ENCODE measurements at regions not wholly inside any gene's neighbourhood (a gene's known extent, or its start where the extent isn't known, plus 50 kb on each side); places are given as distances from the start of the nearest gene placed in this dataset.

DNA sequence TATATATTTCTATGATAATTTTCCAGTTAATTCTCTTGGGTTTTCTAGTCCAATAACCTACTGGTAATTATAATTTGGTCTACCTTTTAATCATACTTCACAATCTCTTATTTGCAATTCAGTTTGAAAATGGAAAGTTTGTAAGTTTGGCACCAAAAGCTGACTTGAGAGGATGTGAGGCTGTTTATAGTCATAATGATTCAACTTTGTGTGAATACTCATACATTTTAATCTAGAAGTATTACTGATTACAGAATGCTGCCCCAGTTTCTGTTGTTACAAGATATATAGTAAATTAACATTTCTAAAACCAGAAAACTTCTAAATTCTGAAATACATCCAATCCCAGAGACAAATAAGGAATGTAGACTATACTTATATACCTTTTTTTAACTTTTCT, 158.2 kb downstream of the SLC38A4 start:
- H3K9me2 ChIP-seq = no peaks in the 10 kb centered on the region
- no peak overlapping the region for H3K4me2 ChIP-seq
- H3K27me3 ChIP-seq (ENCODE audit: insufficient read depth) = no peaks in the 10 kb centered on the region
- H3K27ac ChIP-seq (ENCODE audit: low read depth in 2 of 2, low read length in 1 of 2) = 0 out of 4 replicates have a peak overlapping the region, but pooled peaks of 1 of the 2 experiments have one; percentile 12
- ChIA-PET POLR2A (no interaction called here), CTCF (interaction anchor here (1.2 to 1.4 kb wide), 2 partner anchors 124 to 354 kb away, joined by 3 read pairs; no protein-coding TSS in a partner anchor)
- H3F3A ChIP-seq (replicated peaks; ENCODE audit: insufficient read depth) = peaks cover 20% of the 10 kb centered on the region
- no peaks in the 10 kb centered on the region for H3K36me3 ChIP-seq (replicated peaks in 1 of 2; ENCODE audit: control insufficient read depth in 1 of 2, insufficient read depth in 2 of 2, low read length in 1 of 2)
- H3K9ac ChIP-seq = no peak overlapping the region
- TF ChIP-seq EP300 (IDR thresholded peaks at IDR 0.05; ENCODE audit: borderline replicate concordance in 1 of 2, low read depth in 1 of 2, low read length in 1 of 2) = no peak
- TF ChIP-seq SMC3 (IDR thresholded peaks at IDR 0.05; ENCODE audit: low read depth, low read length) = no peak
- no peak for TF ChIP-seq TAF1 (IDR thresholded peaks at IDR 0.05; ENCODE audit: borderline replicate concordance, low read depth, low read length)
- TF ChIP-seq, protein P1, sequence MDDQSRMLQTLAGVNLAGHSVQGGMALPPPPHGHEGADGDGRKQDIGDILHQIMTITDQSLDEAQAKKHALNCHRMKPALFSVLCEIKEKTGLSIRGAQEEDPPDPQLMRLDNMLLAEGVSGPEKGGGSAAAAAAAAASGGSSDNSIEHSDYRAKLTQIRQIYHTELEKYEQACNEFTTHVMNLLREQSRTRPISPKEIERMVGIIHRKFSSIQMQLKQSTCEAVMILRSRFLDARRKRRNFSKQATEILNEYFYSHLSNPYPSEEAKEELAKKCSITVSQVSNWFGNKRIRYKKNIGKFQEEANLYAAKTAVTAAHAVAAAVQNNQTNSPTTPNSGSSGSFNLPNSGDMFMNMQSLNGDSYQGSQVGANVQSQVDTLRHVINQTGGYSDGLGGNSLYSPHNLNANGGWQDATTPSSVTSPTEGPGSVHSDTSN (IDR thresholded peaks at IDR 0.05) = no peak
- no peak for TF ChIP-seq MXI1 (IDR thresholded peaks at IDR 0.05; ENCODE audit: low read depth, low read length)
- TF ChIP-seq TEAD4 (IDR thresholded peaks at IDR 0.05; ENCODE audit: borderline replicate concordance, insufficient read depth) = no peak
- no peak for TF ChIP-seq YY1 (IDR thresholded peaks at IDR 0.05; ENCODE audit: low read depth)
- no peaks in the 10 kb centered on the region for H3K9me3 ChIP-seq
- peaks cover 0 to 10% of the 10 kb centered on the region in 2 experiments; a peak in 1 of 4 replicates for H3K4me1 ChIP-seq (ENCODE audit: control insufficient read depth in 1 of 2, insufficient read depth in 2 of 2, low read depth in 1 of 2, low read length in 1 of 2)
- no peak overlapping the region for H2AFZ ChIP-seq (ENCODE audit: low read depth)
- no peaks in the 10 kb centered on the region for H4K20me1 ChIP-seq (ENCODE audit: insufficient read depth)
- no peak overlapping the region for H3K4me3 ChIP-seq (ENCODE audit: low read depth in 2 of 2, low read length in 1 of 2)
- DNase-seq = no peak
- no peaks in the 10 kb centered on the region for H3K79me2 ChIP-seq (ENCODE audit: insufficient read depth)

DNA sequence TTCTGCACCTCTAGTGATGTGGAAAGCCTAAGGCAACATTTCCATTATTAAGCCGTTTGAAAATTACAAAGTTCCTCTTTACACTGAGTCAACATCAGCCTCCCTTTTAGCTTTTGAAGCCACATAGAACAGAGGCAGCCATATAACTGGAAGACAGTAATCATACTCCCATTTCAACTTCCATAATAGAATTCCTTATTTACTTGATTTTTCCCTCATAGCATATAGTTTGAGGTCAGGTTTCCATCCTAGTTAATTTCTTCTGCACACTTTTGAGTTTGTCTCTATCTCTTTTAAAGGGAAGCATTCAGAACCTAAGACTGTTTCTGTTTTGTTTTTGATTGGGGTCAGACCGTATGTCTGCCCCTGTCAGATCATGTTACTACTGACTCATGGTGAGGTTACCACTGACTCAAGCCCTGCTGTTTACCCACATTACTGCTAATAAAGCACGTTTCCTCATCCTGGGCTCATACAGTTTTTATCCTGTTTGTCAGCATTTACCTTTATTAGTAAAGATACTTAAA, 161.0 kb downstream of the SLC38A4 start:
- CTCF ChIA-PET = interaction anchor here (0.6 to 1.7 kb wide), 2 partner anchors 10 to 356 kb away, joined by 3 to 6 read pairs; no protein-coding TSS in a partner anchor
- Histone ChIP-seq H3K9ac (peak overlapping the region; percentile 32; the same call in 1 of the 2 replicates), H3K4me2 (peak overlapping the region; percentile 44; the same call in 1 of the 2 replicates), H3K9me3 (no peaks in the 10 kb centered on the region), H3K4me3 (ENCODE audit: low read depth in 2 of 2, low read length in 1 of 2) (no peak overlapping the region; a peak in 1 of 4 replicates), H3K36me3 (replicated peaks in 1 of 2; ENCODE audit: control insufficient read depth in 1 of 2, insufficient read depth in 2 of 2, low read length in 1 of 2) (no peaks in the 10 kb centered on the region), H3K79me2 (ENCODE audit: insufficient read depth) (no peaks in the 10 kb centered on the region), H2AFZ (ENCODE audit: low read depth) (no peak overlapping the region), H4K20me1 (ENCODE audit: insufficient read depth) (no peaks in the 10 kb centered on the region), H3K9me2 (no peaks in the 10 kb centered on the region), H3F3A (replicated peaks; ENCODE audit: insufficient read depth) (peaks cover 38% of the 10 kb centered on the region), H3K27ac (ENCODE audit: low read depth in 2 of 2, low read length in 1 of 2) (peak overlapping the region; percentile 65 to 76; a peak in 3 of 4 replicates), H3K4me1 (ENCODE audit: control insufficient read depth in 1 of 2, insufficient read depth in 2 of 2, low read depth in 1 of 2, low read length in 1 of 2) (peaks cover 0 to 25% of the 10 kb centered on the region in 2 experiments; a peak in 3 of 4 replicates), H3K27me3 (ENCODE audit: insufficient read depth) (no peaks in the 10 kb centered on the region)
- no peak for DNase-seq
- WGBS (ENCODE audit: low lambda C conversion rate) = 4% methylated on average over 3 of the region's 3 CpGs
- POLR2A ChIA-PET = no interaction called here
- no peak for TF ChIP-seq TAF1 (IDR thresholded peaks at IDR 0.05; ENCODE audit: borderline replicate concordance, low read depth, low read length)
- peak; percentile 49; the same call in 1 of the 2 replicates for TF ChIP-seq FOXM1 (IDR thresholded peaks at IDR 0.05; ENCODE audit: low read depth)
- TF ChIP-seq POLR2AphosphoS5 (IDR thresholded peaks at IDR 0.05; ENCODE audit: low read depth, low read length) = peak; percentile 69; the same call in 1 of the 2 replicates
- TF ChIP-seq TCF12 (IDR thresholded peaks at IDR 0.05) = peak; percentile 93
- TF ChIP-seq, protein P2, sequence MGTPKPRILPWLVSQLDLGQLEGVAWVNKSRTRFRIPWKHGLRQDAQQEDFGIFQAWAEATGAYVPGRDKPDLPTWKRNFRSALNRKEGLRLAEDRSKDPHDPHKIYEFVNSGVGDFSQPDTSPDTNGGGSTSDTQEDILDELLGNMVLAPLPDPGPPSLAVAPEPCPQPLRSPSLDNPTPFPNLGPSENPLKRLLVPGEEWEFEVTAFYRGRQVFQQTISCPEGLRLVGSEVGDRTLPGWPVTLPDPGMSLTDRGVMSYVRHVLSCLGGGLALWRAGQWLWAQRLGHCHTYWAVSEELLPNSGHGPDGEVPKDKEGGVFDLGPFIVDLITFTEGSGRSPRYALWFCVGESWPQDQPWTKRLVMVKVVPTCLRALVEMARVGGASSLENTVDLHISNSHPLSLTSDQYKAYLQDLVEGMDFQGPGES (IDR thresholded peaks at IDR 0.05; ENCODE audit: low read depth, low read length) = no peak
- peak; percentile 95 for TF ChIP-seq JUND (IDR thresholded peaks at IDR 0.05)
- no peak for TF ChIP-seq SMC3 (IDR thresholded peaks at IDR 0.05; ENCODE audit: low read depth, low read length)
- TF ChIP-seq, protein P3, sequence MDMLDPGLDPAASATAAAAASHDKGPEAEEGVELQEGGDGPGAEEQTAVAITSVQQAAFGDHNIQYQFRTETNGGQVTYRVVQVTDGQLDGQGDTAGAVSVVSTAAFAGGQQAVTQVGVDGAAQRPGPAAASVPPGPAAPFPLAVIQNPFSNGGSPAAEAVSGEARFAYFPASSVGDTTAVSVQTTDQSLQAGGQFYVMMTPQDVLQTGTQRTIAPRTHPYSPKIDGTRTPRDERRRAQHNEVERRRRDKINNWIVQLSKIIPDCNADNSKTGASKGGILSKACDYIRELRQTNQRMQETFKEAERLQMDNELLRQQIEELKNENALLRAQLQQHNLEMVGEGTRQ (IDR thresholded peaks at IDR 0.05; ENCODE audit: borderline replicate concordance, low read depth, low read length) = no peak
- peak in 1 of 2 experiments; percentile 93; a peak in 2 of 4 replicates for TF ChIP-seq EP300 (IDR thresholded peaks at IDR 0.05; ENCODE audit: borderline replicate concordance in 1 of 2, low read depth in 1 of 2, low read length in 1 of 2)
- TF ChIP-seq, protein P4, sequence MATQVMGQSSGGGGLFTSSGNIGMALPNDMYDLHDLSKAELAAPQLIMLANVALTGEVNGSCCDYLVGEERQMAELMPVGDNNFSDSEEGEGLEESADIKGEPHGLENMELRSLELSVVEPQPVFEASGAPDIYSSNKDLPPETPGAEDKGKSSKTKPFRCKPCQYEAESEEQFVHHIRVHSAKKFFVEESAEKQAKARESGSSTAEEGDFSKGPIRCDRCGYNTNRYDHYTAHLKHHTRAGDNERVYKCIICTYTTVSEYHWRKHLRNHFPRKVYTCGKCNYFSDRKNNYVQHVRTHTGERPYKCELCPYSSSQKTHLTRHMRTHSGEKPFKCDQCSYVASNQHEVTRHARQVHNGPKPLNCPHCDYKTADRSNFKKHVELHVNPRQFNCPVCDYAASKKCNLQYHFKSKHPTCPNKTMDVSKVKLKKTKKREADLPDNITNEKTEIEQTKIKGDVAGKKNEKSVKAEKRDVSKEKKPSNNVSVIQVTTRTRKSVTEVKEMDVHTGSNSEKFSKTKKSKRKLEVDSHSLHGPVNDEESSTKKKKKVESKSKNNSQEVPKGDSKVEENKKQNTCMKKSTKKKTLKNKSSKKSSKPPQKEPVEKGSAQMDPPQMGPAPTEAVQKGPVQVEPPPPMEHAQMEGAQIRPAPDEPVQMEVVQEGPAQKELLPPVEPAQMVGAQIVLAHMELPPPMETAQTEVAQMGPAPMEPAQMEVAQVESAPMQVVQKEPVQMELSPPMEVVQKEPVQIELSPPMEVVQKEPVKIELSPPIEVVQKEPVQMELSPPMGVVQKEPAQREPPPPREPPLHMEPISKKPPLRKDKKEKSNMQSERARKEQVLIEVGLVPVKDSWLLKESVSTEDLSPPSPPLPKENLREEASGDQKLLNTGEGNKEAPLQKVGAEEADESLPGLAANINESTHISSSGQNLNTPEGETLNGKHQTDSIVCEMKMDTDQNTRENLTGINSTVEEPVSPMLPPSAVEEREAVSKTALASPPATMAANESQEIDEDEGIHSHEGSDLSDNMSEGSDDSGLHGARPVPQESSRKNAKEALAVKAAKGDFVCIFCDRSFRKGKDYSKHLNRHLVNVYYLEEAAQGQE (IDR thresholded peaks at IDR 0.05; ENCODE audit: low read depth, low read length) = 0 out of 2 replicates have a peak, but pooled peaks have one; percentile 32
- no peak for TF ChIP-seq MEF2A (IDR thresholded peaks at IDR 0.05; ENCODE audit: borderline replicate concordance, low read depth)
- TF ChIP-seq MXI1 (IDR thresholded peaks at IDR 0.05; ENCODE audit: low read depth, low read length) = no peak
- peak; percentile 71; the same call in 1 of the 2 replicates for TF ChIP-seq TEAD4 (IDR thresholded peaks at IDR 0.05; ENCODE audit: borderline replicate concordance, insufficient read depth)
- TF ChIP-seq RAD21 (IDR thresholded peaks at IDR 0.05; ENCODE audit: low read length) = no peak
- no peak for TF ChIP-seq FOXJ3 (CRISPR knock-in tag; IDR thresholded peaks at IDR 0.05)
- TF ChIP-seq CHD2 (IDR thresholded peaks at IDR 0.05; ENCODE audit: low read length, partially characterized antibody) = no peak
- TF ChIP-seq NRF1 (IDR thresholded peaks at IDR 0.05; ENCODE audit: low read depth, low read length) = no peak
- TF ChIP-seq RCOR1 (IDR thresholded peaks at IDR 0.05; ENCODE audit: low read length) = no peak
